GM12878 (cell line): ENCODE measurements at regions not wholly inside any gene's neighbourhood (a gene's known extent, or its start where the extent isn't known, plus 50 kb on each side); places are given as distances from the start of the nearest gene placed in this dataset.

Experiments used
- ATAC-seq: fragments of 200-7000 bp; cut with Tn5 transposase; 3 replicates; pipeline ENCODE4 v1.9.1; 2020; ENCODE audit warnings: mild to moderate bottlenecking, moderate library complexity
- BruUV-seq: library from RNA; stranded (reverse); fragments of 400-500 nt; replicated peaks from 2 replicates; lab custom pipeline; 2021; lab: Mats Ljungman, UMichigan
- CTCF ChIA-PET: fragments of 300-600 bp; sonication (Branson Sonifier 250); formaldehyde crosslinking; extraction: SDS; loops from one replicate; lab custom pipeline; 2021; ENCODE audit warnings: inconsistent platforms; lab: Yijun Ruan, JAX
- POLR2A ChIA-PET: fragments of 350-600 bp; formaldehyde crosslinking; extraction: SDS; loops from one replicate; lab custom pipeline; 2021; ENCODE audit warnings: inconsistent platforms; lab: Charles Lee
- RAD21 ChIA-PET: fragments of 300-600 bp; sonication (Branson Sonifier 250); formaldehyde crosslinking; loops from one replicate; lab custom pipeline; 2023; ENCODE audit warnings: antibody characterized with exemption; ENCODE audit not compliant: unreplicated experiment; lab: Charles Lee
- SMC1A ChIA-PET: fragments of 300-600 bp; sonication (Branson Sonifier 250); formaldehyde crosslinking; loops from one replicate; lab custom pipeline; 2023; ENCODE audit not compliant: unreplicated experiment, uncharacterized antibody; lab: Charles Lee
- DNase-seq: peaks from one replicate; pipeline ENCODE4 v3.0.0-alpha.2; 2011; ENCODE audit warnings: low read depth, low spot score
- FAIRE-seq: peaks from 3 replicates; lab custom pipeline; 2011; peaks lifted over from hg19 to GRCh38; lab: Jason Lieb, UNC
- H2AFZ ChIP-seq: 2 replicates; pipeline ENCODE4 v1.6.0; 2011; ENCODE audit warnings: low read depth, low read length, control low read depth; ENCODE audit not compliant: control insufficient read depth
- H3K27ac ChIP-seq: 2 replicates; pipeline ENCODE4 v1.5.1; 2011; ENCODE audit warnings: control low read depth; ENCODE audit not compliant: control insufficient read depth, insufficient read depth
- H3K27me3 ChIP-seq, 2 experiments: replicated peaks in 1 of 2; 2 replicates each; pipeline versions ENCODE4 v1.6.0 to v1.6.1; 2011; ENCODE audit warnings: low read length in 1 of 2; ENCODE audit not compliant: control insufficient read depth in 2 of 2, insufficient read depth in 2 of 2
- H3K36me3 ChIP-seq, 2 experiments: 2 replicates each; pipeline ENCODE4 v1.5.1; 2011; ENCODE audit warnings: low read length in 1 of 2; ENCODE audit not compliant: control insufficient read depth in 2 of 2, insufficient read depth in 2 of 2
- H3K4me1 ChIP-seq: 2 replicates; pipeline ENCODE4 v1.6.1; 2011; ENCODE audit warnings: mild to moderate bottlenecking, low read length, moderate library complexity, mixed read lengths; ENCODE audit not compliant: control insufficient read depth, insufficient read depth
- H3K4me2 ChIP-seq: 2 replicates; pipeline ENCODE4 v1.6.0; 2011; ENCODE audit warnings: control low read depth; ENCODE audit not compliant: control insufficient read depth, insufficient read depth
- H3K4me3 ChIP-seq: fragments of 200-600 bp; sonication (generic); 2 replicates; pipeline ENCODE4 v1.5.1; 2016
- H3K79me2 ChIP-seq: 2 replicates; pipeline ENCODE4 v1.6.0; 2011; ENCODE audit warnings: low read length; ENCODE audit not compliant: control insufficient read depth, insufficient read depth
- H3K9ac ChIP-seq: 2 replicates; pipeline ENCODE4 v1.8.0; 2011; ENCODE audit warnings: low read length, control low read depth, mixed read lengths; ENCODE audit not compliant: control insufficient read depth, insufficient read depth
- H3K9me3 ChIP-seq: replicated peaks from 3 replicates; pipeline ENCODE4 v1.5.1; 2011; ENCODE audit warnings: mild to moderate bottlenecking, low read length; ENCODE audit not compliant: control insufficient read depth, insufficient read depth
- H4K20me1 ChIP-seq: 2 replicates; pipeline ENCODE4 v1.6.0; 2011; ENCODE audit not compliant: control insufficient read depth, insufficient read depth
- CBX3 ChIP-seq: fragments of 200-600 bp; sonication (generic); IDR thresholded peaks from 2 replicates; pipeline ENCODE4 v1.6.1; 2016; ENCODE audit warnings: low read depth, borderline replicate concordance
- CHD1 ChIP-seq: IDR thresholded peaks from 2 replicates; pipeline ENCODE4 v1.6.1; 2012; ENCODE audit warnings: low read depth, low read length, improper control_type of control experiment
- CTCF ChIP-seq, 3 experiments: IDR thresholded peaks in 2 of 3; conservative IDR thresholded peaks in 1 of 3; 2 replicates each; pipeline ENCODE4 v1.5.1; 2011; ENCODE audit warnings: low read depth in 3 of 3, low read length in 3 of 3, mild to moderate bottlenecking in 3 of 3, control low read depth in 2 of 3, moderate library complexity in 2 of 3, inconsistent platforms in 1 of 3, mixed read lengths in 1 of 3; ENCODE audit not compliant: control insufficient read depth in 2 of 3, insufficient read depth in 1 of 3; ENCODE audit errors: extremely low read depth in 1 of 3
- GABPA ChIP-seq: IDR thresholded peaks from 2 replicates; pipeline ENCODE4 v1.6.1; 2014; ENCODE audit warnings: antibody characterized with exemption, low read depth, mild to moderate bottlenecking, inconsistent platforms
- NFYB ChIP-seq: IDR thresholded peaks from 2 replicates; pipeline ENCODE4 v1.6.1; 2011; ENCODE audit warnings: low read depth, mild to moderate bottlenecking, low read length, improper control_type of control experiment, moderate library complexity; ENCODE audit not compliant: insufficient read depth
- RELA ChIP-seq: fragments of 450-650 bp; IDR thresholded peaks from 2 replicates; pipeline ENCODE4 v1.8.0; 2014; ENCODE audit warnings: borderline replicate concordance; ENCODE audit not compliant: partially characterized antibody
- SP1 ChIP-seq: IDR thresholded peaks from one replicate; pipeline ENCODE4 v1.6.1; 2011; ENCODE audit warnings: low read depth, low read length
- ZNF274 ChIP-seq: IDR thresholded peaks from one replicate; pipeline ENCODE4 v1.8.0; 2011; ENCODE audit not compliant: insufficient read length, insufficient read depth
- WGBS: methylation state at CpG from one replicate; pipeline ENCODE4 v1.1.6; 2016; ENCODE audit warnings: low lambda C conversion rate; ENCODE audit not compliant: insufficient replicate concordance, insufficient coverage; ENCODE audit errors: missing lambda C conversion rate; 5-methylcytosine and 5-hydroxymethylcytosine counted together
- in situ Hi-C: fragments of 300-500 bp; cut with MboI; formaldehyde crosslinking; loops from 9 replicates; pipeline ENCODE4 v1.14.3; 2018; ENCODE audit warnings: mixed read lengths
- intact Hi-C: fragments of 100-400 bp; cut with micrococcal nuclease; formaldehyde crosslinking; loops from one replicate; pipeline ENCODE4 v1.14.2; 2022; ENCODE audit not compliant: unreplicated experiment
- TF ChIP-seq, protein P1 (sequence below): IDR thresholded peaks from 2 replicates; pipeline ENCODE4 v1.6.1; 2011; ENCODE audit warnings: borderline replicate concordance, low read depth, mild to moderate bottlenecking, moderate library complexity, low read length; ENCODE audit not compliant: insufficient read depth, poor library complexity, severe bottlenecking
- TF ChIP-seq, protein P2 (sequence below): fragments of 450-650 bp; IDR thresholded peaks from 2 replicates; pipeline ENCODE4 v1.6.1; 2017; ENCODE audit warnings: mild to moderate bottlenecking, low read depth, inconsistent platforms; ENCODE audit not compliant: poor library complexity, severe bottlenecking

GRCh38 chr9:90722071-90722470, 79.4 kb upstream of the DIRAS2 start:
- intact Hi-C loops, result no loop called here
- no peaks in the 10 kb centered on the region for H4K20me1 ChIP-seq
- no peaks in the 10 kb centered on the region; a peak in 2 of 4 replicates for H3K27me3 ChIP-seq
- H3K4me2 ChIP-seq, result no peak overlapping the region
- RAD21 ChIA-PET, result interaction anchor here (0.7 kb wide), 1 partner anchor 218 kb away, joined by 3 read pairs; no protein-coding TSS in a partner anchor
- ATAC-seq (no peak), FAIRE-seq (no peak), DNase-seq (no peak)
- no peak for TF ChIP-seq CHD1
- no peak for TF ChIP-seq GABPA
- TF ChIP-seq, protein P1, sequence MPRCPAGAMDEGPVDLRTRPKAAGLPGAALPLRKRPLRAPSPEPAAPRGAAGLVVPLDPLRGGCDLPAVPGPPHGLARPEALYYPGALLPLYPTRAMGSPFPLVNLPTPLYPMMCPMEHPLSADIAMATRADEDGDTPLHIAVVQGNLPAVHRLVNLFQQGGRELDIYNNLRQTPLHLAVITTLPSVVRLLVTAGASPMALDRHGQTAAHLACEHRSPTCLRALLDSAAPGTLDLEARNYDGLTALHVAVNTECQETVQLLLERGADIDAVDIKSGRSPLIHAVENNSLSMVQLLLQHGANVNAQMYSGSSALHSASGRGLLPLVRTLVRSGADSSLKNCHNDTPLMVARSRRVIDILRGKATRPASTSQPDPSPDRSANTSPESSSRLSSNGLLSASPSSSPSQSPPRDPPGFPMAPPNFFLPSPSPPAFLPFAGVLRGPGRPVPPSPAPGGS, result no peak
- TF ChIP-seq RELA, result no peak
- TF ChIP-seq CTCF (IDR thresholded peaks at IDR 0.05 in 2 of 3, conservative IDR thresholded peaks at IDR 0.05 in 1 of 3; ENCODE audit: control insufficient read depth in 2 of 3, extremely low read depth in 1 of 3, insufficient read depth in 1 of 3, low read depth in 3 of 3, low read length in 3 of 3), result no peak
- no peak for TF ChIP-seq SP1
- TF ChIP-seq, protein P2, sequence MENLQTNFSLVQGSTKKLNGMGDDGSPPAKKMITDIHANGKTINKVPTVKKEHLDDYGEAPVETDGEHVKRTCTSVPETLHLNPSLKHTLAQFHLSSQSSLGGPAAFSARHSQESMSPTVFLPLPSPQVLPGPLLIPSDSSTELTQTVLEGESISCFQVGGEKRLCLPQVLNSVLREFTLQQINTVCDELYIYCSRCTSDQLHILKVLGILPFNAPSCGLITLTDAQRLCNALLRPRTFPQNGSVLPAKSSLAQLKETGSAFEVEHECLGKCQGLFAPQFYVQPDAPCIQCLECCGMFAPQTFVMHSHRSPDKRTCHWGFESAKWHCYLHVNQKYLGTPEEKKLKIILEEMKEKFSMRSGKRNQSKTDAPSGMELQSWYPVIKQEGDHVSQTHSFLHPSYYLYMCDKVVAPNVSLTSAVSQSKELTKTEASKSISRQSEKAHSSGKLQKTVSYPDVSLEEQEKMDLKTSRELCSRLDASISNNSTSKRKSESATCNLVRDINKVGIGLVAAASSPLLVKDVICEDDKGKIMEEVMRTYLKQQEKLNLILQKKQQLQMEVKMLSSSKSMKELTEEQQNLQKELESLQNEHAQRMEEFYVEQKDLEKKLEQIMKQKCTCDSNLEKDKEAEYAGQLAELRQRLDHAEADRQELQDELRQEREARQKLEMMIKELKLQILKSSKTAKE, result no peak
- TF ChIP-seq ZNF274, result no peak
- TF ChIP-seq NFYB, result no peak
- no peak for TF ChIP-seq CBX3
- H3K4me3 ChIP-seq, result no peak overlapping the region
- no peak overlapping the region for H2AFZ ChIP-seq
- no peak overlapping the region for H3K27ac ChIP-seq
- WGBS, result 4% methylated on average over 3 of the region's 3 CpGs
- no TSS peak for BruUV-seq
- no peaks in the 10 kb centered on the region for H3K9me3 ChIP-seq
- no peaks in the 10 kb centered on the region for H3K79me2 ChIP-seq
- no peak overlapping the region for H3K9ac ChIP-seq
- SMC1A ChIA-PET, result no interaction called here
- H3K4me1 ChIP-seq, result no peaks in the 10 kb centered on the region
- CTCF ChIA-PET, result no interaction called here
- POLR2A ChIA-PET, result no interaction called here
- in situ Hi-C loops, result no loop called here
- H3K36me3 ChIP-seq, result no peaks in the 10 kb centered on the region
